Gastroesophageal sphincter (tissue), 3 donors: ENCODE measurements at regions not wholly inside any gene's neighbourhood (a gene's known extent, or its start where the extent isn't known, plus 50 kb on each side); places are given as distances from the start of the nearest gene placed in this dataset.

Experiments
- CTCF ChIP-seq, 4 experiments: fragments of 200-600 bp in 2 of 4; fragments of 450-650 bp in 2 of 4; sonication (generic) in 1 of 4; IDR thresholded peaks; one replicate each; pipeline ENCODE4 v1.5.1; 2017 to 2019; ENCODE audit warnings: antibody characterized with exemption in 4 of 4, mild to moderate bottlenecking in 2 of 4, moderate library complexity in 2 of 4
- POLR2AphosphoS5 ChIP-seq: sonication (generic); formaldehyde crosslinking; IDR thresholded peaks from one replicate; pipeline ENCODE4 v1.6.1; 2017; ENCODE audit warnings: antibody characterized with exemption

GRCh38 chr9:95791695-95792094, 83.8 kb upstream of the ERCC6L2 start:
- TF ChIP-seq CTCF (IDR thresholded peaks at IDR 0.05) (no peak), POLR2AphosphoS5 (no peak)
